NCI-H524 treated with DMSO at 0.1 percent for 48 hours (cell line): ENCODE measurements at regions not wholly inside any gene's neighbourhood (a gene's known extent, or its start where the extent isn't known, plus 50 kb on each side); places are given as distances from the start of the nearest gene placed in this dataset.

Experiments
- DNase-seq: peaks from one replicate; lab custom pipeline; 2025; lab: John Stamatoyannopoulos, UW

- DNase-seq = no peak
Measured at GRCh38 chr14:61191733-61192132, 89.4 kb downstream of the TMEM30B start.

- no peak for DNase-seq
Measured at GRCh38 chr14:61190341-61190740, 90.8 kb downstream of the TMEM30B start.

- DNase-seq = no peak
Measured at GRCh38 chr14:61188978-61189808, 91.9 kb downstream of the TMEM30B start.

GRCh38 chr14:61188196-61188595 is 92.9 kb downstream of the TMEM30B start:
- DNase-seq = no peak

GRCh38 chr14:61187196-61187905 is 93.8 kb downstream of the TMEM30B start:
- DNase-seq = no peak

GRCh38 chr14:61186341-61187195 is 94.6 kb downstream of the TMEM30B start:
- no peak for DNase-seq

GRCh38 chr14:61185534-61185933 is 95.6 kb downstream of the TMEM30B start:
- no peak for DNase-seq

- DNase-seq = no peak
Measured at GRCh38 chr14:61184112-61184511, 97.0 kb downstream of the TMEM30B start.

- DNase-seq = no peak
Measured at GRCh38 chr14:61183196-61183885, 97.8 kb downstream of the TMEM30B start.

- no peak for DNase-seq
Measured at GRCh38 chr14:61179796-61180398, 101.2 kb downstream of the TMEM30B start.

- DNase-seq = no peak
Measured at GRCh38 chr14:61179061-61179690, 102.0 kb downstream of the TMEM30B start.

GRCh38 chr14:61178226-61179060 is 102.7 kb downstream of the TMEM30B start:
- DNase-seq = no peak

GRCh38 chr14:61177279-61178225 is 103.6 kb downstream of the TMEM30B start:
- DNase-seq = no peak

- DNase-seq = no peak
Measured at GRCh38 chr14:61176686-61177085, 104.5 kb downstream of the TMEM30B start.

GRCh38 chr14:61174987-61175386 is 106.2 kb downstream of the TMEM30B start:
- no peak for DNase-seq

- DNase-seq = no peak
Measured at GRCh38 chr14:61174441-61174891, 106.7 kb downstream of the TMEM30B start.

- no peak for DNase-seq
Measured at GRCh38 chr14:61171727-61172126, 109.4 kb downstream of the TMEM30B start.

- no peak for DNase-seq
Measured at GRCh38 chr14:61168141-61168540, 113.0 kb downstream of the TMEM30B start.

GRCh38 chr14:61167642-61168041 is 113.5 kb downstream of the TMEM30B start:
- no peak for DNase-seq
